RWPE2 (cell line): ENCODE measurements at regions not wholly inside any gene's neighbourhood (a gene's known extent, or its start where the extent isn't known, plus 50 kb on each side); places are given as distances from the start of the nearest gene placed in this dataset.

Experiments
- ATAC-seq: fragments of 200-7000 bp; cut with Tn5 transposase; 3 replicates; pipeline ENCODE4 v1.9.1; 2021; ENCODE audit warnings: low read depth
- DNase-seq: peaks from one replicate; pipeline ENCODE4 v3.0.0-alpha.2; 2020; ENCODE audit warnings: low spot score
- H3K27ac ChIP-seq: fragments of 450-650 bp; 2 replicates; pipeline ENCODE4 v1.5.1; 2017; ENCODE audit warnings: mild to moderate bottlenecking; ENCODE audit not compliant: poor library complexity, severe bottlenecking
- H3K27me3 ChIP-seq: fragments of 250-450 bp; sonication (Bioruptor Pico); 2 replicates; pipeline ENCODE4 v1.5.1; 2021; ENCODE audit warnings: mild to moderate bottlenecking, moderate library complexity; ENCODE audit not compliant: insufficient read depth, poor library complexity, severe bottlenecking
- H3K36me3 ChIP-seq: fragments of 250-450 bp; sonication (Bioruptor Pico); 2 replicates; pipeline ENCODE4 v1.5.1; 2020; ENCODE audit warnings: low read depth, mild to moderate bottlenecking, moderate library complexity
- H3K4me1 ChIP-seq: fragments of 250-450 bp; sonication (Bioruptor Pico); 2 replicates; pipeline ENCODE4 v1.5.1; 2021; ENCODE audit warnings: mild to moderate bottlenecking, moderate library complexity; ENCODE audit not compliant: insufficient read depth, poor library complexity, severe bottlenecking
- H3K4me3 ChIP-seq: fragments of 250-450 bp; sonication (Bioruptor Pico); 2 replicates; pipeline ENCODE4 v1.5.1; 2021; ENCODE audit warnings: mild to moderate bottlenecking, moderate library complexity; ENCODE audit not compliant: severe bottlenecking
- H3K9me3 ChIP-seq: fragments of 250-450 bp; sonication (Bioruptor Pico); 2 replicates; pipeline ENCODE4 v1.5.1; 2021; ENCODE audit warnings: mild to moderate bottlenecking, moderate library complexity; ENCODE audit not compliant: severe bottlenecking
- TF ChIP-seq, protein P1 (sequence below): fragments of 450-650 bp; IDR thresholded peaks from one replicate; pipeline ENCODE4 v1.5.1; 2017; ENCODE audit warnings: mild to moderate bottlenecking, moderate library complexity; ENCODE audit not compliant: poor library complexity, severe bottlenecking

DNA sequence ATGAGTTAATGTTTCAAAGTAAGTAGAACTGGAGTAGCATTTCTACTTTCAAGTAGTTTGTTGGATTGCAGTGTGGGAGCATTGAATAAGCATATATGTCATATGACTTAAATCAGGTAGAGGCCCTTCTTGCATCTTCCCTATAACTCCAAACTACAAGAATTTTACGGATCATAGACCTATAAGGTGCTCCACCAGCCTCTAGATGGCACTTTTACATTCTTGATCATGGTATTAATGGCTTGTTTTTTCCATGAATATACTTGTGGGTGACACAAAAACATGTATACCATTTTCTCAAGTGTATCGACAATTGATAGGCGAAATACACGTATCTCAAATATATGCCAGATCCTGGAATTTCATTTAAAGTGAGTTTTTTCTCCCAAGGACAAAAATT, 311.1 kb downstream of the ZPLD1 start:
- TF ChIP-seq, protein P1, sequence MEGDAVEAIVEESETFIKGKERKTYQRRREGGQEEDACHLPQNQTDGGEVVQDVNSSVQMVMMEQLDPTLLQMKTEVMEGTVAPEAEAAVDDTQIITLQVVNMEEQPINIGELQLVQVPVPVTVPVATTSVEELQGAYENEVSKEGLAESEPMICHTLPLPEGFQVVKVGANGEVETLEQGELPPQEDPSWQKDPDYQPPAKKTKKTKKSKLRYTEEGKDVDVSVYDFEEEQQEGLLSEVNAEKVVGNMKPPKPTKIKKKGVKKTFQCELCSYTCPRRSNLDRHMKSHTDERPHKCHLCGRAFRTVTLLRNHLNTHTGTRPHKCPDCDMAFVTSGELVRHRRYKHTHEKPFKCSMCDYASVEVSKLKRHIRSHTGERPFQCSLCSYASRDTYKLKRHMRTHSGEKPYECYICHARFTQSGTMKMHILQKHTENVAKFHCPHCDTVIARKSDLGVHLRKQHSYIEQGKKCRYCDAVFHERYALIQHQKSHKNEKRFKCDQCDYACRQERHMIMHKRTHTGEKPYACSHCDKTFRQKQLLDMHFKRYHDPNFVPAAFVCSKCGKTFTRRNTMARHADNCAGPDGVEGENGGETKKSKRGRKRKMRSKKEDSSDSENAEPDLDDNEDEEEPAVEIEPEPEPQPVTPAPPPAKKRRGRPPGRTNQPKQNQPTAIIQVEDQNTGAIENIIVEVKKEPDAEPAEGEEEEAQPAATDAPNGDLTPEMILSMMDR, result peak; percentile 44
- Histone ChIP-seq H3K9me3 (no peaks in the 10 kb centered on the region), H3K4me3 (no peak overlapping the region), H3K27ac (no peak overlapping the region), H3K36me3 (no peaks in the 10 kb centered on the region), H3K27me3 (no peaks in the 10 kb centered on the region), H3K4me1 (no peaks in the 10 kb centered on the region)
- DNase-seq, result no peak
- peak; percentile 44; the same call in 1 of the 3 replicates for ATAC-seq

DNA sequence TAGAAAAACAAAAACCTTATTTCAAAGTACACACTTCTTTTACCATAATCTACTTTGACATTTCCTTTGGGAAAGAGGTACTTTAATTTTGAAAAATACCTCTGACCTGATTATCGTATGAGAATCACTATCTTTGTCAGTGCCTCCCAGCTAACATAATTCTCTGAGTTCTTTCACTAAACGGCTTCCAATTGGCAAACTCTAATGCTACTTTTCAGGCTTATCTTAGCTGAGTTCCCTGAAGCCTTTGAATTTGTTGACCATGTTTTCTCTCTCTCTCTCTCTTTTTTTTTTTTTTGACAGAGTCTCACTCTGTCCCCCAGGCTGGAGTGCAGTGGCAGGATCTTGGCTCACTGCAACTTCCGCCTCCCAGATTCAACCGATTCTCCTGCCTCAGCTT, 312.8 kb downstream of the ZPLD1 start:
- Histone ChIP-seq H3K4me1 (no peaks in the 10 kb centered on the region), H3K27ac (no peak overlapping the region), H3K9me3 (no peaks in the 10 kb centered on the region), H3K4me3 (no peak overlapping the region), H3K36me3 (no peaks in the 10 kb centered on the region), H3K27me3 (no peaks in the 10 kb centered on the region)
- DNase-seq (no peak), ATAC-seq (no peak)
- TF ChIP-seq, protein P1, result no peak

DNA sequence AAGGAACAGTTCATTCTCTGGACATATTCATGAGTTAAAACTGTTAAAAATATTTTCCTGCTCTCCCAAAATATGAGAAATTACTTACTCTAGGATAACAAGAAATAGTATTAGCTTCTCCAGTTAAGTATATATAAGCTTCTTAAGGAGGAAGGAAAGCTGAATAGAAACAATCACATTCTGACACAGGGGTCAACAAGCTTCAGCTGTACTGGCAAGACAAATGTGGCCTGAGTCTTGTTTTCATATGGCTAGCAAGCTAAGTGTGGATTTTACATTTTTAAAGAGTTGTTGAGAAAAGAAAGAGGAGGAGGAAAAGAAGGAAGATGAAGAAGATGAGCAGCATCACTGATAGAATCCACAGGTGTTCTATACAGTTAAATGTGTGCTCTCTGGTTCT, 313.8 kb downstream of the ZPLD1 start:
- Histone ChIP-seq H3K36me3 (no peaks in the 10 kb centered on the region), H3K9me3 (no peaks in the 10 kb centered on the region), H3K27ac (no peak overlapping the region), H3K4me1 (no peaks in the 10 kb centered on the region), H3K27me3 (peaks cover 4% of the 10 kb centered on the region), H3K4me3 (no peak overlapping the region)
- ATAC-seq (no peak), DNase-seq (no peak)
- TF ChIP-seq, protein P1, result no peak

DNA sequence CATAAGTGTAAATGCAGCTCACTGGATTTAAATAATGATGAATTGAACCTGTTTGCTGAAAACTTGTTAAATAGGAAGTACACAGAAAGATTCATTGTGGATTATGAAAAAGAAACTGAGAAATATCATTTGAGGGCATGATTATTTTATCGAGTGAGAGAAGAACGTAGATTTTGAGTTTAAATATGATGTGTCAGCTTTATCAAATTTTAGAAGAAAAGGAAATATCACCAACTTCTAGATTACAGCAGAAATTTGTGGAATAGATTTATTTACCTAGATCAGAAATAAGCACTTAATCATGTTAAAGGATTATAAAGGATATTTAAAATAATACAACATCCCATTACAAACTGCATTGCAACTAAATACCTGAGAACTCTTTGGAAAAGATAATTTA, 315.5 kb downstream of the ZPLD1 start:
- Histone ChIP-seq H3K27ac (no peak overlapping the region), H3K36me3 (no peaks in the 10 kb centered on the region), H3K9me3 (no peaks in the 10 kb centered on the region), H3K4me1 (no peaks in the 10 kb centered on the region), H3K27me3 (peaks cover 4% of the 10 kb centered on the region), H3K4me3 (no peak overlapping the region)
- TF ChIP-seq, protein P1, result no peak
- DNase-seq (no peak), ATAC-seq (no peak)

DNA sequence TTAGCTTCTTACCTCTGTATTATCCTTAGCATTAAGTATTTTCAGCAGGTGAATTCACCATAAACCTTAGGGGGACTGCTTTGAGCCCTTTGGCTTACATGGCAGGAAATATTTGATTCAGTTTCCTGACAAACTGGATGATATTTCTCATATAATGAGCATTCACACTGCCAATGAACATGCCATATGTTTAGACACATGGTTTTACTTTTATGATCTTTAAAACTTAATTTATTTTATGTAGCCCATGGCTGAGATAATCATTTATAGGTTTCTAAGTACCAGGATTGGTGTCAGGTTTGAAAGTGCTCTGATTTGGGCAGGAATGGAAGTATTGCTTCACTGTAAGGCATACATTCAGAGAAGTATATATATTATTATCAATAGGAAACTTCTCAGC, 319.1 kb downstream of the ZPLD1 start:
- peaks cover 9% of the 10 kb centered on the region for H3K27me3 ChIP-seq
- ATAC-seq, result no peak

More for the DNA sequence above, 319.1 kb downstream of the ZPLD1 start:
- no peaks in the 10 kb centered on the region for H3K4me1 ChIP-seq
- TF ChIP-seq, protein P1, result no peak
- no peak overlapping the region for H3K27ac ChIP-seq
- no peaks in the 10 kb centered on the region for H3K36me3 ChIP-seq
- DNase-seq, result no peak
- no peak overlapping the region for H3K4me3 ChIP-seq
- no peaks in the 10 kb centered on the region for H3K9me3 ChIP-seq
